Tibial artery (tissue), 4 donors: ENCODE measurements at regions not wholly inside any gene's neighbourhood (a gene's known extent, or its start where the extent isn't known, plus 50 kb on each side); places are given as distances from the start of the nearest gene placed in this dataset.

Experiments
- DNase-seq, 2 donors: peaks; one replicate each; pipeline ENCODE4 v3.0.0-alpha.2; 2019
- H3K27ac ChIP-seq, 2 donors: fragments of 200-600 bp; sonication (generic) in 1 of 2; 1 replicate in 1 of 2; 2 replicates in 1 of 2; pipeline ENCODE4 v1.5.1; 2018 to 2019; ENCODE audit warnings: mild to moderate bottlenecking in 1 of 2
- H3K27me3 ChIP-seq, 2 donors: fragments of 200-600 bp; sonication (generic) in 1 of 2; one replicate each; pipeline versions ENCODE4 v1.5.1 to v1.6.0; 2016 to 2019
- H3K36me3 ChIP-seq, 3 donors: fragments of 200-600 bp; sonication (generic) in 2 of 3; one replicate each; pipeline ENCODE4 v1.5.1; 2016 to 2019; ENCODE audit warnings: mild to moderate bottlenecking in 2 of 3
- H3K4me1 ChIP-seq, 4 donors: fragments of 200-600 bp; sonication (generic) in 2 of 4; 1 replicate in 3 of 4; 2 replicates in 1 of 4; pipeline ENCODE4 v1.5.1; 2016 to 2019
- H3K4me3 ChIP-seq, 2 donors: fragments of 200-600 bp; sonication (generic) in 1 of 2; 1 replicate in 1 of 2; 2 replicates in 1 of 2; pipeline ENCODE4 v1.5.1; 2018 to 2019; ENCODE audit warnings: mild to moderate bottlenecking in 2 of 2
- H3K9me3 ChIP-seq, 3 donors: fragments of 200-600 bp; sonication (generic) in 1 of 3; one replicate each; pipeline ENCODE4 v1.5.1; 2016 to 2019
- intact Hi-C: fragments of 100-400 bp; cut with DNase I; formaldehyde crosslinking; loops from one replicate; pipeline ENCODE4 v1.15.0; 2023; ENCODE audit warnings: low total_unique reads
- TF ChIP-seq, protein P1 (sequence below), 2 experiments: fragments of 200-600 bp in 1 of 2; fragments of 450-650 bp in 1 of 2; IDR thresholded peaks; one replicate each; pipeline ENCODE4 v1.5.1; 2017 to 2019; ENCODE audit warnings: antibody characterized with exemption in 2 of 2, mild to moderate bottlenecking in 1 of 2, moderate library complexity in 1 of 2

DNA sequence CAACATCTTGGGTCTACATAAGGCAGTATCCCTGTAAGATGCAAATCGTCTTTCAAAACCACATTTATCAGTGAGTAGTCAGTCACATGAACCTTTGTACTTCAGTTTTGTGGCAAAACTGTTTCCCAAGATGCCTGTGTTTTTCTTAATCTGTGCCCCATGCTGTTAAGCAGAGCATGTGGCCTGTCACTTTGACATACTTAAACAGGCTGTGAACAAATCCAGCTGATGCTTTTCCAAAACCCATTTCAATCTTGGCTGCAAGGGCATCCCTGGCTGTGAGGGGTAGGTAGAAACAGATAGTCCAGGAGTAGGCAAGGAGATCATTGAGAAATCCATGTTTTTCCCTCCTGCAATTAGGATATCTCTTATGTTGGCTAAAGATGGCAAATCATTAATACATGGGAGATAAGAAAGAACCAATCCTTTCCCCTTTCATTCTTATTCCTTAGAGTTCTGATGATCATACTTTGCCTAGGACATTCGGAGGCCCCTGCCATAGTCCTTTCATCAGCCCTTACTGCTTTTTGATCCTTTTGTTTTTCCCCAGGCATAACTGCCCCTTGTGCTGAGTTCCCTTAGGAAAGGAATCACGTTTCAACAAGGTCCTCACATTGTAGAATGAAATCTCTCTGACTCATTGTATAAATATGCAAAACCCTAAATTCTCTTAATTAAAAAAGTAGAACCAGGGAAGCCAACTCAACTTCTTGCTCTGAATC is 121.1 kb upstream of the EEA1 start:
- Histone ChIP-seq H3K9me3 (no peaks in the 10 kb centered on the region), H3K4me3 (no peak overlapping the region), H3K27ac (no peak overlapping the region), H3K4me1 (no peaks in the 10 kb centered on the region), H3K27me3 (no peaks in the 10 kb centered on the region), H3K36me3 (no peaks in the 10 kb centered on the region)
- TF ChIP-seq, protein P1, sequence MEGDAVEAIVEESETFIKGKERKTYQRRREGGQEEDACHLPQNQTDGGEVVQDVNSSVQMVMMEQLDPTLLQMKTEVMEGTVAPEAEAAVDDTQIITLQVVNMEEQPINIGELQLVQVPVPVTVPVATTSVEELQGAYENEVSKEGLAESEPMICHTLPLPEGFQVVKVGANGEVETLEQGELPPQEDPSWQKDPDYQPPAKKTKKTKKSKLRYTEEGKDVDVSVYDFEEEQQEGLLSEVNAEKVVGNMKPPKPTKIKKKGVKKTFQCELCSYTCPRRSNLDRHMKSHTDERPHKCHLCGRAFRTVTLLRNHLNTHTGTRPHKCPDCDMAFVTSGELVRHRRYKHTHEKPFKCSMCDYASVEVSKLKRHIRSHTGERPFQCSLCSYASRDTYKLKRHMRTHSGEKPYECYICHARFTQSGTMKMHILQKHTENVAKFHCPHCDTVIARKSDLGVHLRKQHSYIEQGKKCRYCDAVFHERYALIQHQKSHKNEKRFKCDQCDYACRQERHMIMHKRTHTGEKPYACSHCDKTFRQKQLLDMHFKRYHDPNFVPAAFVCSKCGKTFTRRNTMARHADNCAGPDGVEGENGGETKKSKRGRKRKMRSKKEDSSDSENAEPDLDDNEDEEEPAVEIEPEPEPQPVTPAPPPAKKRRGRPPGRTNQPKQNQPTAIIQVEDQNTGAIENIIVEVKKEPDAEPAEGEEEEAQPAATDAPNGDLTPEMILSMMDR (IDR thresholded peaks at IDR 0.05), result no peak
- intact Hi-C loops, result no loop called here
- DNase-seq, result no peak

DNA sequence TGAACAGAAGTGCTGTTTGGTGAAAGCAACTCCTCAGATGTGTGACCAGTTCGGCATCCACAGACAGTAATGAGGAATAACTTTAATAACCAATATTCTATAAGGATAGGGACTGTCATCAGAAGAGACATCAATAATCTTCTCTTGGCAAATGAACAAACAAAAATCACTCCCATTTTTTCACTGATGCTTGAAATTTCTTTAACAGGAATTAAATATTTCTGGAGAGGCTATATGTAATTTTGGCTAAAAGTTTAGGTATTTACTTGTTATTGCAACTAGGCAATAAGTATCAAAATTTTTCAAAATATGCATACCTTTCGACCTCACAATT is 121.6 kb upstream of the EEA1 start:
- H3K4me1 ChIP-seq, result no peaks in the 10 kb centered on the region
- no peaks in the 10 kb centered on the region for H3K36me3 ChIP-seq
- H3K27ac ChIP-seq, result no peak overlapping the region
- intact Hi-C loops, result no loop called here
- H3K27me3 ChIP-seq, result no peaks in the 10 kb centered on the region
- H3K4me3 ChIP-seq, result no peak overlapping the region
- DNase-seq, result no peak
- H3K9me3 ChIP-seq, result no peaks in the 10 kb centered on the region
- TF ChIP-seq, protein P1 (IDR thresholded peaks at IDR 0.05), result no peak

DNA sequence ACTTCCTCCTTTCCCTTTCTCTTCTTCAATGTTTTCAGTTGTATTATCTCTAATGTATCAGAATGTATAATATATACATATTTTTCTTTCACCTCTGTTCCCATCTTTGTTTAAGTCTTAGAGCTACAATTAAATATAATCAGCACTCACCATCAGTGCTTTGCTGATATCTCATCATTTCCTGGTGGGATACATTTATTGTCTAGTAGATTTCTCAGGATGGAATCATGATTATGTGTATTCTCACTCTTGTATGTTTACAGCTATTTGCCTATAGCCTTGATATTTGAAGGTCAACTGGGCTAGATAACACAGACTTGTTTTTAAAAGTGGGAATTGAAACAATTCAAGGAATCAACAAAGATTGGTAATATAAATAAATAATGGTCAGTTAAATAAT is 124.9 kb upstream of the EEA1 start:
- H3K27ac ChIP-seq, result no peak overlapping the region
- no peaks in the 10 kb centered on the region for H3K36me3 ChIP-seq
- no peak overlapping the region for H3K4me3 ChIP-seq
- no peaks in the 10 kb centered on the region for H3K27me3 ChIP-seq
- no peaks in the 10 kb centered on the region for H3K9me3 ChIP-seq
- no peaks in the 10 kb centered on the region for H3K4me1 ChIP-seq
- TF ChIP-seq, protein P1 (IDR thresholded peaks at IDR 0.05), result no peak
- intact Hi-C loops, result no loop called here
- no peak for DNase-seq

DNA sequence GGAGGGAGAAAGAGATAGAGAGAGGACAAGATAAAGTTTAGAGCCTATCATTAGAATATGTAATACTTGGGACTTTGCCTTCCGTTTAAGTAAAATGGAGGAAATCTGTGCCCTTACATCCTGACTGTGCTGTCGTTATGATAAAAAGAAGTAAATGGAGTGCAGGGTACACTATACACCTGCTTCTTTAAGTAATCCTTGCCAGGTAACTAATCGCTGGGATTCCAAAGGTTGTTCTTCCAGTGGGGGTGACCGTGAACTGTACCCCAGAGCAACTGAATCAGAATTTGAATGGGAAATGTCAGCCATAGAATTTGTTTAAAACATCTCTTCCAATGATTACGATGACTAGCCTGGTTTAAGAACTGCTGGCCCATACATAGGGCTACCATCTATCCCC is 126.1 kb upstream of the EEA1 start:
- Histone ChIP-seq H3K27me3 (no peaks in the 10 kb centered on the region), H3K27ac (no peak overlapping the region), H3K9me3 (no peaks in the 10 kb centered on the region), H3K4me3 (no peak overlapping the region), H3K36me3 (no peaks in the 10 kb centered on the region), H3K4me1 (no peaks in the 10 kb centered on the region)
- DNase-seq, result no peak
- intact Hi-C loops, result no loop called here
- TF ChIP-seq, protein P1 (IDR thresholded peaks at IDR 0.05), result no peak

DNA sequence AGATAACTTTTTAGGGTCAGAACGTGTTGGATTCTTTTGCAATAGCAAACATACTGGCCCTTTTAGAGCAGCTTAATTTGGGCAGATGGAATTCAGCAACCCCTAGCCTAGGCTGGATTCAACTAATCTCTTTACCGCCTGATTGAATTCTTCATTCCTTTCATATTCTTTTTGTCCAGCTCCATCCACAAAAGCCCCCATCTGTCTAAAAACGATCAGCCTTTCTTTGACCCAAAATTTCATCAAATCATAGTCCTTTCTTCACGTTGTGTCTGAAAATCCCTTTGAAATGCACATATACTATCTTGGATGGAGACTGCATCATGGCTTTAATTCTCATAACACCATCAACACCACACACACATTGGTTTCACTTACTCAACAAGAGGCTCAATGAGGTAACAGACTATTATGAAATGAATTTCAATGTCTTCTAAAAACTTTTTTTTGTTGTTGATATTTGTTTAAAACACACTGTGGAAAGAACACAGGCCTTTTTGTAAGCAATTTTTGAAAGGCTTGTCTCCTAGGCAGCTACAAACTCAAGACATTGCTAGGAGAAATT is 128.0 kb upstream of the EEA1 start:
- Histone ChIP-seq H3K36me3 (no peaks in the 10 kb centered on the region), H3K4me3 (no peak overlapping the region), H3K4me1 (peaks cover 0 to 18% (median 16%) of the 10 kb centered on the region in 4 donors), H3K9me3 (no peaks in the 10 kb centered on the region), H3K27me3 (no peaks in the 10 kb centered on the region), H3K27ac (no peak overlapping the region)
- TF ChIP-seq, protein P1 (IDR thresholded peaks at IDR 0.05), result no peak
- no peak for DNase-seq
- intact Hi-C loops, result no loop called here
